ENCODE measurements at regions not wholly inside any gene's neighbourhood (a gene's known extent, or its start where the extent isn't known, plus 50 kb on each side); places are given as distances from the start of the nearest gene placed in this dataset.

GRCh38 chr6:82611751-82612150, 248.1 kb downstream of the TPBG start:
- Histone ChIP-seq H3K4me2 (ENCODE audit: unreplicated experiment) (no peak overlapping the region), H3K4me1 (ENCODE audit: insufficient read depth) (no peaks in the 10 kb centered on the region), H3K9me3 (ENCODE audit: low read depth) (no peaks in the 10 kb centered on the region), H3K36me3 (ENCODE audit: low read depth) (no peaks in the 10 kb centered on the region), H2AFZ (no peak overlapping the region), H3K27ac (no peak overlapping the region), H3F3A (ENCODE audit: insufficient read depth) (no peaks in the 10 kb centered on the region), H3K27me3 (replicated peaks; ENCODE audit: insufficient read depth) (no peaks in the 10 kb centered on the region), H3K9ac (no peak overlapping the region), H3K79me2 (ENCODE audit: insufficient read depth) (no peaks in the 10 kb centered on the region), H3K4me3 (no peak overlapping the region), H4K20me1 (ENCODE audit: insufficient read depth) (no peaks in the 10 kb centered on the region), H3K9me2 (ENCODE audit: insufficient read depth) (no peaks in the 10 kb centered on the region)
- no peak for TF ChIP-seq EZH2phosphoT487 (IDR thresholded peaks at IDR 0.05; ENCODE audit: insufficient read depth, low read depth)
- no peak for TF ChIP-seq EZH2 (IDR thresholded peaks at IDR 0.05; ENCODE audit: insufficient read depth, poor library complexity, severe bottlenecking)
- DNase-seq: no peak
- 92 to 96% methylated on average over 1 of the region's 1 CpG for WGBS, 2 experiments (ENCODE audit: low coverage in 1 of 2, low lambda C conversion rate in 2 of 2, missing lambda C conversion rate in 2 of 2)
- in situ Hi-C loops (cut with MboI): no loop called here

- Histone ChIP-seq H3K4me3 (no peak overlapping the region), H3K4me2 (ENCODE audit: unreplicated experiment) (no peak overlapping the region), H3K9me2 (ENCODE audit: insufficient read depth) (no peaks in the 10 kb centered on the region), H3K27ac (no peak overlapping the region), H3K36me3 (ENCODE audit: low read depth) (no peaks in the 10 kb centered on the region), H3K4me1 (ENCODE audit: insufficient read depth) (no peaks in the 10 kb centered on the region), H3K9ac (no peak overlapping the region), H3F3A (ENCODE audit: insufficient read depth) (no peaks in the 10 kb centered on the region), H3K9me3 (ENCODE audit: low read depth) (no peaks in the 10 kb centered on the region), H3K79me2 (ENCODE audit: insufficient read depth) (no peaks in the 10 kb centered on the region), H4K20me1 (ENCODE audit: insufficient read depth) (no peaks in the 10 kb centered on the region), H3K27me3 (replicated peaks; ENCODE audit: insufficient read depth) (no peaks in the 10 kb centered on the region), H2AFZ (no peak overlapping the region)
- WGBS, 2 experiments (ENCODE audit: low coverage in 1 of 2, low lambda C conversion rate in 2 of 2, missing lambda C conversion rate in 2 of 2): 73 to 86% methylated on average over 1 of the region's 1 CpG
- no peak for DNase-seq
- no peak for TF ChIP-seq EZH2 (IDR thresholded peaks at IDR 0.05; ENCODE audit: insufficient read depth, poor library complexity, severe bottlenecking)
- no peak for TF ChIP-seq EZH2phosphoT487 (IDR thresholded peaks at IDR 0.05; ENCODE audit: insufficient read depth, low read depth)
- in situ Hi-C loops (cut with MboI): no loop called here
Measured at GRCh38 chr6:82612475-82613039, 248.9 kb downstream of the TPBG start.

DNA sequence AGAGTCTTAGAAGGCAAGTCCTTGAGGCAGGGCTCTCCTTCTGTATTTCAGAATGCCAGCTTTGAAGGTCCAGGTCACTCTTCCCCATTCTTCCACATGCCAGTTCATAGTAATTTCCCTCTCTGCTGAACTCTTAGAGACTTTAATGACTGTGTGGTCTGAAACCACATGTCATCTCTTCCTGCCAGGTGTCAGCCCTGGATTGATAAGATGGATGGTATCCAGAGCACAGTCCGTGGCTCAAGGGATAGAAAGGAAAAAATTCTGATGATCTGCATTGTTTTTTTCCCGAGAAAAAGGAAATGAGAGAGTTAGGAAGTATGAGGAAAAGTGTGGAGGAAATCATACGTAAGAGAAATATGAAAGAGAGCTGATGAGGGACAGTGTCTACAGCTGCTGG, 250.9 kb downstream of the TPBG start:
- DNase-seq: no peak
- H3K4me2 ChIP-seq (ENCODE audit: unreplicated experiment): no peak overlapping the region
- no peaks in the 10 kb centered on the region for H3K79me2 ChIP-seq (ENCODE audit: insufficient read depth)
- no peaks in the 10 kb centered on the region for H3K4me1 ChIP-seq (ENCODE audit: insufficient read depth)
- TF ChIP-seq EZH2 (IDR thresholded peaks at IDR 0.05; ENCODE audit: insufficient read depth, poor library complexity, severe bottlenecking) (no peak), EZH2phosphoT487 (IDR thresholded peaks at IDR 0.05; ENCODE audit: insufficient read depth, low read depth) (no peak)
- H3K27me3 ChIP-seq (replicated peaks; ENCODE audit: insufficient read depth): no peaks in the 10 kb centered on the region
- no peak overlapping the region for H3K4me3 ChIP-seq
- H4K20me1 ChIP-seq (ENCODE audit: insufficient read depth): no peaks in the 10 kb centered on the region
- H3K9me2 ChIP-seq (ENCODE audit: insufficient read depth): no peaks in the 10 kb centered on the region
- no peak overlapping the region for H3K9ac ChIP-seq
- no peaks in the 10 kb centered on the region for H3F3A ChIP-seq (ENCODE audit: insufficient read depth)
- H3K27ac ChIP-seq: no peak overlapping the region
- 53 to 55% methylated on average over 3 of the region's 3 CpGs for WGBS, 2 experiments (ENCODE audit: low coverage in 1 of 2, low lambda C conversion rate in 2 of 2, missing lambda C conversion rate in 2 of 2)
- in situ Hi-C loops (cut with MboI): no loop called here
- H3K36me3 ChIP-seq (ENCODE audit: low read depth): no peaks in the 10 kb centered on the region
- no peaks in the 10 kb centered on the region for H3K9me3 ChIP-seq (ENCODE audit: low read depth)
- no peak overlapping the region for H2AFZ ChIP-seq

GRCh38 chr6:82616386-82617028, 252.9 kb downstream of the TPBG start:
- no peak for TF ChIP-seq EZH2phosphoT487 (IDR thresholded peaks at IDR 0.05; ENCODE audit: insufficient read depth, low read depth)
- TF ChIP-seq EZH2 (IDR thresholded peaks at IDR 0.05; ENCODE audit: insufficient read depth, poor library complexity, severe bottlenecking): no peak
- H2AFZ ChIP-seq: no peak overlapping the region
- H3K4me1 ChIP-seq (ENCODE audit: insufficient read depth): no peaks in the 10 kb centered on the region
- in situ Hi-C loops (cut with MboI): no loop called here
- H3K27me3 ChIP-seq (replicated peaks; ENCODE audit: insufficient read depth): no peaks in the 10 kb centered on the region
- no peak overlapping the region for H3K9ac ChIP-seq
- WGBS, 2 experiments (ENCODE audit: low coverage in 1 of 2, low lambda C conversion rate in 2 of 2, missing lambda C conversion rate in 2 of 2): 55 to 63% methylated on average over 4 of the region's 4 CpGs
- no peaks in the 10 kb centered on the region for H3K36me3 ChIP-seq (ENCODE audit: low read depth)
- H3K9me3 ChIP-seq (ENCODE audit: low read depth): no peaks in the 10 kb centered on the region
- no peaks in the 10 kb centered on the region for H4K20me1 ChIP-seq (ENCODE audit: insufficient read depth)
- no peaks in the 10 kb centered on the region for H3F3A ChIP-seq (ENCODE audit: insufficient read depth)
- no peak overlapping the region for H3K4me3 ChIP-seq
- DNase-seq: peak; percentile 23
- H3K27ac ChIP-seq: no peak overlapping the region
- no peak overlapping the region for H3K4me2 ChIP-seq (ENCODE audit: unreplicated experiment)
- no peaks in the 10 kb centered on the region for H3K79me2 ChIP-seq (ENCODE audit: insufficient read depth)
- H3K9me2 ChIP-seq (ENCODE audit: insufficient read depth): no peaks in the 10 kb centered on the region

All from GM23248 (cell line).